NT2/D1 (cell line): ENCODE measurements at regions not wholly inside any gene's neighbourhood (a gene's known extent, or its start where the extent isn't known, plus 50 kb on each side); places are given as distances from the start of the nearest gene placed in this dataset.

Source experiments
- SUZ12 ChIP-seq: IDR thresholded peaks from 2 replicates; pipeline ENCODE4 v1.6.1; 2011; ENCODE audit not compliant: insufficient read length, insufficient read depth; ENCODE audit errors: extremely low read depth
- YY1 ChIP-seq: IDR thresholded peaks from 2 replicates; pipeline ENCODE4 v1.6.1; 2011; ENCODE audit not compliant: insufficient read length, insufficient read depth
- ZNF274 ChIP-seq: IDR thresholded peaks from 2 replicates; pipeline ENCODE4 v1.6.1; 2011; ENCODE audit warnings: mild to moderate bottlenecking, low read depth, low read length

GRCh38 chr12:131333136-131333535 lies 377.8 kb upstream of the SFSWAP start:
- TF ChIP-seq YY1 (no peak), SUZ12 (no peak), ZNF274 (no peak)
